Neural cell (in vitro differentiated cells): ENCODE measurements at regions not wholly inside any gene's neighbourhood (a gene's known extent, or its start where the extent isn't known, plus 50 kb on each side); places are given as distances from the start of the nearest gene placed in this dataset.

ENCODE experiments used
- H2AFZ ChIP-seq: fragments of 200-600, 300-800 bp; sonication (generic), shearing (Covaris generic); 2 replicates; pipeline ENCODE4 v1.6.0; 2014; ENCODE audit warnings: low read depth, mild to moderate bottlenecking, antibody characterized with exemption, low read length, moderate library complexity
- H3F3A ChIP-seq: fragments of 200-600 bp; shearing (Covaris generic); 2 replicates; pipeline ENCODE4 v1.6.1; 2016; ENCODE audit warnings: mild to moderate bottlenecking, moderate library complexity, mixed read lengths, antibody characterized with exemption, low read length; ENCODE audit not compliant: insufficient read depth, poor library complexity, severe bottlenecking
- H3K27ac ChIP-seq: fragments of 200-600, 300-800 bp; sonication (generic), shearing (Covaris generic); 2 replicates; pipeline ENCODE4 v1.5.1; 2014; ENCODE audit warnings: mild to moderate bottlenecking, low read length, moderate library complexity
- H3K27me3 ChIP-seq: fragments of 300-800, 200-600 bp; sonication (generic), shearing (Covaris generic); 2 replicates; pipeline ENCODE4 v1.6.0; 2014; ENCODE audit warnings: mild to moderate bottlenecking, low read depth, low read length, moderate library complexity; ENCODE audit not compliant: insufficient read depth
- H3K36me3 ChIP-seq: fragments of 300-800, 200-600 bp; sonication (generic), shearing (Covaris generic); 2 replicates; pipeline ENCODE4 v1.5.1; 2014; ENCODE audit warnings: mild to moderate bottlenecking, antibody characterized with exemption, low read length, moderate library complexity; ENCODE audit not compliant: insufficient read depth
- H3K4me2 ChIP-seq: fragments of 300-800, 200-600 bp; sonication (generic), shearing (Covaris generic); 2 replicates; pipeline ENCODE4 v1.6.0; 2014; ENCODE audit warnings: mild to moderate bottlenecking, low read length
- H3K4me3 ChIP-seq: fragments of 300-800, 200-600 bp; sonication (generic), shearing (Covaris generic); 2 replicates; pipeline ENCODE4 v1.5.1; 2014; ENCODE audit warnings: mild to moderate bottlenecking, low read length, moderate library complexity
- H3K79me2 ChIP-seq: fragments of 200-600 bp; shearing (Covaris generic); replicated peaks from 2 replicates; pipeline ENCODE4 v1.6.0; 2014; ENCODE audit warnings: mild to moderate bottlenecking, low read length, moderate library complexity; ENCODE audit not compliant: insufficient read depth
- H3K9ac ChIP-seq: fragments of 300-800, 200-600 bp; sonication (generic), shearing (Covaris generic); 2 replicates; pipeline ENCODE4 v1.6.1; 2016; ENCODE audit warnings: mild to moderate bottlenecking, low read length, mixed read lengths
- H3K9me2 ChIP-seq: fragments of 200-600 bp; shearing (Covaris generic); 2 replicates; pipeline ENCODE4 v1.6.1; 2016; ENCODE audit warnings: mild to moderate bottlenecking, low read length, mixed read lengths; ENCODE audit not compliant: insufficient read depth
- H3K9me3 ChIP-seq: fragments of 200-600, 300-800 bp; sonication (generic), shearing (Covaris generic); 2 replicates; pipeline ENCODE4 v1.6.1; 2016; ENCODE audit warnings: mild to moderate bottlenecking, mixed run types, low read length, moderate library complexity, mixed read lengths
- H4K20me1 ChIP-seq: fragments of 200-600 bp; shearing (Covaris generic); 2 replicates; pipeline ENCODE4 v1.6.1; 2016; ENCODE audit warnings: mild to moderate bottlenecking, mixed run types; ENCODE audit not compliant: insufficient read depth
- CTCF ChIP-seq: fragments of 450-650 bp; IDR thresholded peaks from 2 replicates; pipeline ENCODE4 v1.5.1; 2014; ENCODE audit warnings: antibody characterized with exemption, mild to moderate bottlenecking, moderate library complexity; ENCODE audit not compliant: poor library complexity, severe bottlenecking
- EP300 ChIP-seq: fragments of 450-650 bp; conservative IDR thresholded peaks from 2 replicates; pipeline ENCODE4 v1.6.1; 2014; ENCODE audit warnings: antibody characterized with exemption, mild to moderate bottlenecking, moderate library complexity; ENCODE audit not compliant: poor library complexity, severe bottlenecking
- EZH2 ChIP-seq: fragments of 200-600, 300-800 bp; shearing (Covaris generic), sonication (generic); IDR thresholded peaks from 2 replicates; pipeline ENCODE4 v1.6.1; 2014; ENCODE audit warnings: antibody characterized with exemption, low read length, borderline replicate concordance, mild to moderate bottlenecking; ENCODE audit not compliant: insufficient read depth, poor library complexity, severe bottlenecking
- MXI1 ChIP-seq: fragments of 450-650 bp; conservative IDR thresholded peaks from 2 replicates; pipeline ENCODE4 v1.6.1; 2014; ENCODE audit warnings: antibody characterized with exemption, mild to moderate bottlenecking; ENCODE audit not compliant: poor library complexity, severe bottlenecking
- POLR2AphosphoS5 ChIP-seq: IDR thresholded peaks from 2 replicates; pipeline ENCODE4 v1.6.1; 2012
- RAD21 ChIP-seq: fragments of 450-650 bp; conservative IDR thresholded peaks from 2 replicates; pipeline ENCODE4 v1.6.1; 2014; ENCODE audit warnings: antibody characterized with exemption, mild to moderate bottlenecking, moderate library complexity
- REST ChIP-seq: IDR thresholded peaks from 2 replicates; pipeline ENCODE4 v1.6.1; 2012; ENCODE audit warnings: borderline replicate concordance
- SMC3 ChIP-seq: fragments of 450-650 bp; conservative IDR thresholded peaks from 2 replicates; pipeline ENCODE4 v1.6.1; 2014; ENCODE audit warnings: antibody characterized with exemption, mild to moderate bottlenecking, moderate library complexity; ENCODE audit not compliant: poor library complexity
- TAF1 ChIP-seq: IDR thresholded peaks from 2 replicates; pipeline ENCODE4 v1.6.1; 2012; ENCODE audit warnings: low read depth

DNA sequence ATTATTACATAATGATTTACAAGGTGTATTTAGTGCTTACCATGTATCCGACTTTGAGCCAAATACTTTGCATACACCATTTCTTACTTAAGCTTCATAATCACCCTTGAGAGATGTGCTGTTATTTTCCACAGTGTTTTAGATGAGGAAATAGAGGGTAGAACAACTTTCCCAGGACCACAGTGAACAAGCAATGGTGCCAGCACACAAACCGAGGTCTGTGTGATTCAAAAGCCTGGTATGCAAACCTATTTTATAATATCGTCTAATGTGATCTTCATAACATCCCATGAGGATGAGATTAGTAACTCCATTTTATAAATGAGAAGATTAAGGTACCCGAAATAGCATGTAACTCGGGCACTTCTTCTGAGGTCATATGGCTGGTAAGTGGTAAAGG lies 294.7 kb downstream of the NSG2 start:
- H3K36me3 ChIP-seq, result no peaks in the 10 kb centered on the region
- H2AFZ ChIP-seq, result no peak overlapping the region
- H3K9me3 ChIP-seq, result no peaks in the 10 kb centered on the region
- H3F3A ChIP-seq, result no peaks in the 10 kb centered on the region
- no peak overlapping the region for H3K9ac ChIP-seq
- no peaks in the 10 kb centered on the region for H3K27me3 ChIP-seq
- no peaks in the 10 kb centered on the region for H3K9me2 ChIP-seq
- H3K27ac ChIP-seq, result no peak overlapping the region
- no peak overlapping the region for H3K4me3 ChIP-seq
- H3K4me2 ChIP-seq, result no peak overlapping the region
- TF ChIP-seq POLR2AphosphoS5 (no peak), TAF1 (no peak), CTCF (no peak), EP300 (no peak), SMC3 (no peak), REST (no peak), RAD21 (no peak), EZH2 (no peak), MXI1 (no peak)
- no peaks in the 10 kb centered on the region for H4K20me1 ChIP-seq
- H3K79me2 ChIP-seq, result no peaks in the 10 kb centered on the region

GRCh38 chr5:174342696-174343095 lies 297.2 kb downstream of the NSG2 start:
- no peaks in the 10 kb centered on the region for H4K20me1 ChIP-seq
- no peak overlapping the region for H2AFZ ChIP-seq
- H3K9me2 ChIP-seq, result no peaks in the 10 kb centered on the region
- H3K9me3 ChIP-seq, result no peaks in the 10 kb centered on the region
- H3K9ac ChIP-seq, result no peak overlapping the region
- no peak overlapping the region for H3K4me3 ChIP-seq
- H3K4me2 ChIP-seq, result no peak overlapping the region
- H3K27ac ChIP-seq, result no peak overlapping the region
- H3K79me2 ChIP-seq, result no peaks in the 10 kb centered on the region
- no peaks in the 10 kb centered on the region for H3F3A ChIP-seq
- TF ChIP-seq REST (no peak), TAF1 (no peak), RAD21 (no peak), MXI1 (no peak), CTCF (no peak), EP300 (no peak), SMC3 (no peak), POLR2AphosphoS5 (no peak), EZH2 (no peak)
- no peaks in the 10 kb centered on the region for H3K36me3 ChIP-seq
- H3K27me3 ChIP-seq, result no peaks in the 10 kb centered on the region
